B cell (primary cell): ENCODE measurements at regions not wholly inside any gene's neighbourhood (a gene's known extent, or its start where the extent isn't known, plus 50 kb on each side); places are given as distances from the start of the nearest gene placed in this dataset.

Source experiments
- CTCF ChIP-seq: fragments of 200-600 bp; IDR thresholded peaks from one replicate; pipeline ENCODE4 v1.8.0; 2022; ENCODE audit warnings: antibody characterized with exemption, mild to moderate bottlenecking
- EZH2 ChIP-seq: IDR thresholded peaks from 2 replicates; pipeline ENCODE4 v1.6.1; 2012; ENCODE audit warnings: borderline replicate concordance, low read depth, mild to moderate bottlenecking, moderate library complexity, low read length; ENCODE audit not compliant: insufficient read depth, poor library complexity, severe bottlenecking

- TF ChIP-seq EZH2 = no peak
- TF ChIP-seq CTCF = no peak
These were observed 376.0 kb upstream of the PAPPA start for GRCh38 chr9:115777610-115778009.
